Kidney (tissue), 13 donors: ENCODE measurements at regions not wholly inside any gene's neighbourhood (a gene's known extent, or its start where the extent isn't known, plus 50 kb on each side); places are given as distances from the start of the nearest gene placed in this dataset.

Experiments
- DNase-seq, 5 donors: peaks; one replicate each; pipeline ENCODE4 v3.0.0-alpha.2; 2013 to 2020
- FAIRE-seq: peaks from 2 replicates; lab custom pipeline; 2012; peaks lifted over from hg19 to GRCh38; lab: Jason Lieb, UNC
- H3K27ac ChIP-seq, 2 donors: one replicate each; pipeline ENCODE4 v1.7.0; 2013; ENCODE audit warnings: low read depth in 2 of 2, low read length in 2 of 2, inconsistent platforms in 1 of 2
- H3K27me3 ChIP-seq: one replicate; pipeline ENCODE4 v1.7.1; 2013; ENCODE audit warnings: low read length, inconsistent platforms; ENCODE audit not compliant: control insufficient read depth, insufficient read depth
- H3K36me3 ChIP-seq, 3 donors: one replicate each; pipeline versions ENCODE4 v1.7.0 to v1.7.1; 2013; ENCODE audit warnings: low read length in 3 of 3, control low read depth in 1 of 3, inconsistent platforms in 1 of 3; ENCODE audit not compliant: insufficient read depth in 3 of 3, control insufficient read depth in 2 of 3
- H3K4me1 ChIP-seq, 3 donors: one replicate each; pipeline versions ENCODE4 v1.7.0 to v1.7.1; 2013; ENCODE audit warnings: low read length in 3 of 3, inconsistent platforms in 1 of 3, low read depth in 1 of 3; ENCODE audit not compliant: control insufficient read depth in 2 of 3, insufficient read depth in 2 of 3
- H3K4me3 ChIP-seq, 3 donors: one replicate each; pipeline versions ENCODE4 v1.7.0 to v1.8.1; 2013; ENCODE audit warnings: low read length in 3 of 3, control low read depth in 1 of 3, inconsistent platforms in 1 of 3
- H3K9ac ChIP-seq, 3 donors: one replicate each; pipeline versions ENCODE4 v1.7.0 to v1.7.1; 2013; ENCODE audit warnings: low read length in 3 of 3, control low read depth in 1 of 3, inconsistent platforms in 1 of 3
- H3K9me3 ChIP-seq, 3 donors: one replicate each; pipeline versions ENCODE4 v1.7.0 to v1.7.1; 2013; ENCODE audit warnings: low read length in 3 of 3, control low read depth in 1 of 3, inconsistent platforms in 1 of 3; ENCODE audit not compliant: control insufficient read depth in 2 of 3, insufficient read depth in 1 of 3
- intact Hi-C: fragments of 100-400 bp; cut with DNase I; formaldehyde crosslinking; loops from one replicate; pipeline ENCODE4 v1.11.1; 2022
- TF ChIP-seq, protein P1 (sequence below): IDR thresholded peaks from 3 replicates; pipeline ENCODE4 v1.5.1; 2012; ENCODE audit warnings: mild to moderate bottlenecking, moderate library complexity, borderline replicate concordance; ENCODE audit not compliant: insufficient read depth; ENCODE audit errors: extremely low read depth
- donor health status: control.
- donor health status: control.
- donor health status: control.
- donor health status: control.
- donor health status: control.
- donor health status: DM: yes; HTN: yes; CAD: no.
- donor health status: Normal renal cell carcinoma (clear cell type).

- TF ChIP-seq, protein P1, sequence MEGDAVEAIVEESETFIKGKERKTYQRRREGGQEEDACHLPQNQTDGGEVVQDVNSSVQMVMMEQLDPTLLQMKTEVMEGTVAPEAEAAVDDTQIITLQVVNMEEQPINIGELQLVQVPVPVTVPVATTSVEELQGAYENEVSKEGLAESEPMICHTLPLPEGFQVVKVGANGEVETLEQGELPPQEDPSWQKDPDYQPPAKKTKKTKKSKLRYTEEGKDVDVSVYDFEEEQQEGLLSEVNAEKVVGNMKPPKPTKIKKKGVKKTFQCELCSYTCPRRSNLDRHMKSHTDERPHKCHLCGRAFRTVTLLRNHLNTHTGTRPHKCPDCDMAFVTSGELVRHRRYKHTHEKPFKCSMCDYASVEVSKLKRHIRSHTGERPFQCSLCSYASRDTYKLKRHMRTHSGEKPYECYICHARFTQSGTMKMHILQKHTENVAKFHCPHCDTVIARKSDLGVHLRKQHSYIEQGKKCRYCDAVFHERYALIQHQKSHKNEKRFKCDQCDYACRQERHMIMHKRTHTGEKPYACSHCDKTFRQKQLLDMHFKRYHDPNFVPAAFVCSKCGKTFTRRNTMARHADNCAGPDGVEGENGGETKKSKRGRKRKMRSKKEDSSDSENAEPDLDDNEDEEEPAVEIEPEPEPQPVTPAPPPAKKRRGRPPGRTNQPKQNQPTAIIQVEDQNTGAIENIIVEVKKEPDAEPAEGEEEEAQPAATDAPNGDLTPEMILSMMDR = no peak
- Histone ChIP-seq H3K36me3 (no peaks in the 10 kb centered on the region), H3K4me1 (peaks cover 0 to 19% (median 18%) of the 10 kb centered on the region in 3 donors), H3K27me3 (peaks cover 2% of the 10 kb centered on the region), H3K9me3 (no peaks in the 10 kb centered on the region), H3K9ac (peak overlapping the region in 1 of 3 donors; percentile 71), H3K27ac (peak overlapping the region; percentile 61 to 81), H3K4me3 (peak overlapping the region; percentile 20 to 48 (median 32))
- intact Hi-C loops = no loop called here
- FAIRE-seq (no peak), DNase-seq (peak; percentile 82 to 91 (median 90))
These were observed 124.5 kb downstream of the MRPL14 start for GRCh38 chr6:44002593-44003344.

DNA sequence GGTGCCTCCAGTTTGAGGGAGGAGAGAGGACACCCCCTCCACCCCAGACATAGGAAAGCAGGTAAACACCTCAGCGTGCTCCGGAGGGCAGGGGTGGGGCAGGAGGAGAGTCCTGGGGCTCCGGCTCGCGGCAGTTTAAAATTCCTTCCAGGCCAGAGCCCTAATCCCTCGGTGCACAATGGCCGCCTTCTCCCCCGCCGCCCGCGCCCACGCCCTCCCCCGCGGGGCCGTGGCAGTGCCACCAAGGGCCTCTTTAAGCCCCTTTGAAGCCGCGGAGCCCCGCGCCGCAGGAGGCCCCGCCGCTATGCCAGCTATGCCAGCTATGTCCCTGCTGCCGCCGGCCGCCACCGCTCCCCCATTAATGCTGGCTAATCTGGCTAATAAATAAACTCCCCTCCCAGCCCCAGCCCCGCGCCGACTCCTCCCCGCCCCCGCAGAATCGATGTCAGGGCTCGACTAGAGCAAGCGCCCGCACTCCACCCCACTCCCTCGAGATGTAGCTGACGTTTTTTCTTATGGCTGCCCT lies 125.1 kb downstream of the MRPL14 start:
- TF ChIP-seq, protein P1 = no peak
- peaks cover 0 to 19% (median 18%) of the 10 kb centered on the region in 3 donors for H3K4me1 ChIP-seq
- peaks cover 2% of the 10 kb centered on the region for H3K27me3 ChIP-seq
- intact Hi-C loops = no loop called here
- no peaks in the 10 kb centered on the region for H3K9me3 ChIP-seq
- peak overlapping the region; percentile 20 to 48 (median 32) for H3K4me3 ChIP-seq
- DNase-seq = peak in 3 of 5 donors; percentile 80 to 87 (median 86)
- peak overlapping the region; percentile 61 to 81 for H3K27ac ChIP-seq
- no peaks in the 10 kb centered on the region for H3K36me3 ChIP-seq
- H3K9ac ChIP-seq = no peak overlapping the region
- no peak for FAIRE-seq

GRCh38 chr6:44001318-44002066 lies 125.8 kb downstream of the MRPL14 start:
- Histone ChIP-seq H3K9me3 (no peaks in the 10 kb centered on the region), H3K9ac (no peak overlapping the region), H3K4me3 (peak overlapping the region in 1 of 3 donors; percentile 25), H3K27me3 (peaks cover 2% of the 10 kb centered on the region), H3K36me3 (no peaks in the 10 kb centered on the region), H3K4me1 (peaks cover 0 to 19% (median 18%) of the 10 kb centered on the region in 3 donors), H3K27ac (peak overlapping the region; percentile 61 to 86)
- TF ChIP-seq, protein P1 = no peak
- intact Hi-C loops = no loop called here
- DNase-seq (peak in 4 of 5 donors; percentile 46 to 73 (median 64)), FAIRE-seq (no peak)
